Activated CD8-positive, alpha-beta T cell treated with anti-CD3 and anti-CD28 coated beads, Interleukin-2, amount 10 ng/mL, durations not matched to agents 7 days and 5 days (primary cell): ENCODE measurements at regions not wholly inside any gene's neighbourhood (a gene's known extent, or its start where the extent isn't known, plus 50 kb on each side); places are given as distances from the start of the nearest gene placed in this dataset.
"Not testable (repeated sequence)": the region's sequence is repeated elsewhere in the genome, so short reads cannot be mapped to it uniquely, and the experiment has no call there.

Experiments
- ATAC-seq: fragments of 150-1000 bp; cut with Tn5 transposase; one replicate; pipeline ENCODE4 v1.10.0; 2021; ENCODE audit warnings: moderate library complexity
- CTCF ChIA-PET: fragments of 350-600 bp; sonication (Branson Sonifier 250); formaldehyde crosslinking; loops from one replicate; lab custom pipeline; 2021; ENCODE audit warnings: antibody characterized with exemption; lab: Charles Lee
- POLR2A ChIA-PET: fragments of 350-600 bp; sonication (Branson Sonifier 250); formaldehyde crosslinking; loops from one replicate; lab custom pipeline; 2021; ENCODE audit warnings: antibody characterized with exemption; lab: Charles Lee
- DNase-seq: peaks from one replicate; pipeline ENCODE4 v3.0.0-alpha.2; 2020
- H3K27ac Mint-ChIP-seq: one replicate; pipeline ENCODE4 v1.8.0; 2021; ENCODE audit warnings: mild to moderate bottlenecking, mixed read lengths
- H3K27me3 Mint-ChIP-seq: one replicate; pipeline ENCODE4 v1.8.0; 2021; ENCODE audit warnings: low read depth, mixed read lengths
- H3K36me3 Mint-ChIP-seq: one replicate; pipeline ENCODE4 v1.8.0; 2021; ENCODE audit warnings: low read depth, mixed read lengths
- H3K4me1 Mint-ChIP-seq: one replicate; pipeline ENCODE4 v1.8.0; 2021; ENCODE audit warnings: low read depth, mixed read lengths
- H3K4me3 Mint-ChIP-seq: one replicate; pipeline ENCODE4 v1.8.0; 2021; ENCODE audit warnings: mild to moderate bottlenecking, mixed read lengths
- H3K9me3 Mint-ChIP-seq: one replicate; pipeline ENCODE4 v1.8.0; 2022; ENCODE audit warnings: mixed read lengths; ENCODE audit not compliant: insufficient read depth

DNA sequence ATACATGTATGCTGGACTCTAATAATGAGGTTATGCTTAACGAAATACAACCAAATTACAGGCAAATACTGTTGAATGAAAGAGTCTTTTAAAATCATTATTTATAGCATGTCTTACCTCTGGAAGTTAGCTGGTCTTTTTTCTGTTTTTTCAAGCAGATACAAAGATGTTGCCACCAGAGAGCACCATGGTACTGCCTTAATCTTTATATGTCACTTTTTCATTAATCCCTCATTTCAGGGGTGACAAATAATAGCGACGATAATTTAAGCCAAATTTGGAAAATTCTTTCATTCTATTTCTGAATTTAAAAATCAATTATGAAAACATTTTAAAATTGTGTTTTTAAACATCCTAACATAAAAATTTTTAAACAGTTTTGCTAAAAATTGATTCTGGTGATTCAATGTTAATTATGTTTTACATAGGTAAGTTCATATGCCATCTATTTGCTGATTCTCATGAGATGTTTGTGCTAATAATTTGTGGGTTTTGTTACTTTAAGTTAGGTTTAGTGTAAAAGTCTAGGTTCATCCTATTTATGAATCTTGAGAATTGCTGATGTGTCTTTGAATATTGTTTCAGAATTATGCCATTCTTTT lies 379.3 kb upstream of the SGCG start:
- DNase-seq (no peak), ATAC-seq (no peak)
- H3K4me3 Mint-ChIP-seq: no peak overlapping the region
- H3K9me3 Mint-ChIP-seq: peaks cover 3% of the 10 kb centered on the region
- H3K27me3 Mint-ChIP-seq: peaks cover 2% of the 10 kb centered on the region
- no peak overlapping the region for H3K27ac Mint-ChIP-seq
- ChIA-PET CTCF (no interaction called here), POLR2A (no interaction called here)
- no peaks in the 10 kb centered on the region for H3K36me3 Mint-ChIP-seq
- H3K4me1 Mint-ChIP-seq: no peaks in the 10 kb centered on the region

DNA sequence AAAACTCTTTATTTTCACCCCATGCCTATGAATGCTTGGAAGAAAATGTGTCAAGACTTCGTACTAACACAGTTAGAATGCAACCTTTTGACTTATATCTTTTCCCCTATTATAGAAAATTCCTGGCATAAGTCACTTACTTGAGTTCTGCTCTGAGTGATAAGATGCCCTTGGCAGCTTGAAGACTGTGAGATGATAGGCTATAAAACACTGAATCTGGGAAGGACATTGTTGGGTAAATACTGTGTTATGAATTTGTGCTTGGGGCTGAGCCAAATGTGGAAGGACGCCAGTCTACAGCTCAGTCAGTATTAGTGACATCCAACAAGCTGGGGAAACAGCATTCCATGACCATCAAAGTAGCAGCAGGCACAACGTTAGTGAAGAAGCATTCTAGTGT lies 368.0 kb upstream of the SGCG start:
- ATAC-seq (no peak), DNase-seq (no peak)
- H3K27ac Mint-ChIP-seq: no peak overlapping the region
- H3K4me3 Mint-ChIP-seq: no peak overlapping the region
- no peaks in the 10 kb centered on the region for H3K4me1 Mint-ChIP-seq
- H3K36me3 Mint-ChIP-seq: no peaks in the 10 kb centered on the region
- no peaks in the 10 kb centered on the region for H3K27me3 Mint-ChIP-seq
- ChIA-PET CTCF (no interaction called here), POLR2A (no interaction called here)
- no peaks in the 10 kb centered on the region for H3K9me3 Mint-ChIP-seq

- DNase-seq, H3K27me3 Mint-ChIP-seq, H3K9me3 Mint-ChIP-seq, POLR2A ChIA-PET, H3K4me3 Mint-ChIP-seq, H3K36me3 Mint-ChIP-seq, H3K27ac Mint-ChIP-seq, H3K4me1 Mint-ChIP-seq, CTCF ChIA-PET, ATAC-seq: not testable (repeated sequence)
Observed at GRCh38 chr13:22813531-22814377, 367.0 kb upstream of the SGCG start.

GRCh38 chr13:22814433-22814832 lies 366.3 kb upstream of the SGCG start:
- H3K4me1 Mint-ChIP-seq, H3K4me3 Mint-ChIP-seq, ATAC-seq, H3K27me3 Mint-ChIP-seq, H3K36me3 Mint-ChIP-seq, H3K9me3 Mint-ChIP-seq, CTCF ChIA-PET, POLR2A ChIA-PET, DNase-seq, H3K27ac Mint-ChIP-seq: not testable (repeated sequence)

GRCh38 chr13:22821589-22821988 lies 359.2 kb upstream of the SGCG start:
- Mint-ChIP-seq H3K4me3 (no peak overlapping the region), H3K4me1 (no peaks in the 10 kb centered on the region), H3K27me3 (no peaks in the 10 kb centered on the region), H3K27ac (no peak overlapping the region), H3K9me3 (peaks cover 8% of the 10 kb centered on the region), H3K36me3 (no peaks in the 10 kb centered on the region)
- ChIA-PET CTCF (no interaction called here), POLR2A (no interaction called here)
- ATAC-seq (no peak), DNase-seq (no peak)

GRCh38 chr13:22825186-22825585 lies 355.6 kb upstream of the SGCG start:
- no peak overlapping the region for H3K27ac Mint-ChIP-seq
- peaks cover 6% of the 10 kb centered on the region for H3K9me3 Mint-ChIP-seq
- ChIA-PET POLR2A (no interaction called here), CTCF (no interaction called here)
- no peak overlapping the region for H3K4me3 Mint-ChIP-seq
- H3K27me3 Mint-ChIP-seq: no peaks in the 10 kb centered on the region
- H3K36me3 Mint-ChIP-seq: no peaks in the 10 kb centered on the region
- ATAC-seq (no peak), DNase-seq (no peak)
- H3K4me1 Mint-ChIP-seq: no peaks in the 10 kb centered on the region

DNA sequence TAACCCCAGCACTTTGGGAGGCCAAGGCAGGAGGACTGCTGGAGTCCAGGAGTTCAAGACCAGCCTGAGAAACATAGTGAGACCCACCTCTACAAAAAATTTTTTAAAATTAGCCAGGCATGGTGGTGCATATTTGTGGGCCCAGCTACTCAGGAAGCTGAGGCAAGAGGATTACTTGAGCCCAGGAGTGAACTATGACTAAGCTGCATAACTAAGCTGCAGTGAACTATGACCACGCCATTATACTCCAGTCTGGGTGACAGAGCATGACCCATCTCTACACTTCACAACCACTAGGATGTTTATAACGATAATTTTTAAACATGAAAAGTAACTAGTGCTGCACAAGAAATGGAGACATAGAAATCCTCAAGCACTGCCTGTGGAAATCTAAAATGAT lies 352.7 kb upstream of the SGCG start:
- Mint-ChIP-seq H3K9me3 (peaks cover 4% of the 10 kb centered on the region), H3K4me3 (no peak overlapping the region), H3K27ac (no peak overlapping the region), H3K27me3 (no peaks in the 10 kb centered on the region), H3K4me1 (no peaks in the 10 kb centered on the region), H3K36me3 (no peaks in the 10 kb centered on the region)
- ATAC-seq (no peak), DNase-seq (no peak)
- POLR2A ChIA-PET: no interaction called here
- CTCF ChIA-PET: no interaction called here

DNA sequence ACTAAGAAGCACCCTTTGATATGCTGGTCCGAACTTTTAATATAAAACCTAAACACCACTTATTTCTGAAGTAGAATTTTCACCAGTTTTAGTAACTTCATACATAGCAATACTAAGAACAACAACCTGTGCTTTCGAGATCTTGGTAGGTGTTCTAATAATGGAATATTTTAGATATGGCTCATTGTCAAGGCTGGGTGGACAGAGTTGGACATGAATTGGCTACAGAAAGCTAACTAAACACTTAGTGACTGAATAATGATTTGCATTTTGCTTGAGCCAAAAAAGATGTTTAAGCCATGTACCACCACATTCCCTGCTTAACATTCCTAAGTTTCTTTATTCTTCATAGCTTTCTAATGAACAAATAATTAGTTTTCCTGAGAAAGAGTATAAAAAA lies 344.3 kb upstream of the SGCG start:
- Mint-ChIP-seq H3K4me1 (no peaks in the 10 kb centered on the region), H3K9me3 (no peaks in the 10 kb centered on the region), H3K36me3 (no peaks in the 10 kb centered on the region), H3K27ac (no peak overlapping the region), H3K27me3 (peaks cover 3% of the 10 kb centered on the region), H3K4me3 (no peak overlapping the region)
- POLR2A ChIA-PET: no interaction called here
- CTCF ChIA-PET: no interaction called here
- DNase-seq (no peak), ATAC-seq (no peak)

DNA sequence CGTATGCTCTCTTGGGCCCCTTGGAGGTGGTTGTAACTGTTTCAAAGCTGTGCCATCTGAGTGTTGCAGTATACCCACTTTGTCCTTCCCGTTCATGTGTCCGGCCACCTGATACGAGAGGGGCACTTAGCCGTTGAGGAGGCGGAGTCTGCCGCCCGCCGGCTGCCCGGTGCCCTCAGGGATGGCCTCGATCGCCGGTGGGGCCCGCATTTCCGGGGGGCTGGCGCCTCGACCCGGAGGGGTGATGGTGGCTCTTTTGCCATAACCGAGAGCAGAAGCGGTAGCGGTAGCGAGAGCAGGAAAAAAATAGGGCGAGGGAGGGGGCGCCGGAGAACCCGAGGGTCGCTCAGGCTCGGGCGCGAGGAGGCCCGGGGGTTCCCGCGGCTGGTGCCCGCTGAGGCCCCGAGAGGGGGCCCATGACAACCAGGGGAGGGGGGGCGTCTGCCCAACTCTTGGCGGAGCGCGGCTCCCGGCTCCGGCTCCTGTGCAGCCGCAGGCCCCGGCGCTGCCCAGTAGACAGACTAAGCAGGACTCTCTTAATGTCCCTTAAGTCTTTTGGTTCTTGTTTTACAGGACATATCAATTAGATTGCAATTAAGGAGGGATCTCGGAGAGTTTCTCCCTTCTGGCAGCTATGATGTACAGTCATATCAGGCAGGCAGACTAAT lies 342.7 kb upstream of the SGCG start:
- ChIA-PET CTCF (no interaction called here), POLR2A (no interaction called here)
- Mint-ChIP-seq H3K36me3 (no peaks in the 10 kb centered on the region), H3K9me3 (no peaks in the 10 kb centered on the region), H3K27me3 (peaks cover 3% of the 10 kb centered on the region), H3K4me3 (no peak overlapping the region), H3K4me1 (no peaks in the 10 kb centered on the region), H3K27ac (no peak overlapping the region)
- no peak for DNase-seq
- no peak for ATAC-seq

DNA sequence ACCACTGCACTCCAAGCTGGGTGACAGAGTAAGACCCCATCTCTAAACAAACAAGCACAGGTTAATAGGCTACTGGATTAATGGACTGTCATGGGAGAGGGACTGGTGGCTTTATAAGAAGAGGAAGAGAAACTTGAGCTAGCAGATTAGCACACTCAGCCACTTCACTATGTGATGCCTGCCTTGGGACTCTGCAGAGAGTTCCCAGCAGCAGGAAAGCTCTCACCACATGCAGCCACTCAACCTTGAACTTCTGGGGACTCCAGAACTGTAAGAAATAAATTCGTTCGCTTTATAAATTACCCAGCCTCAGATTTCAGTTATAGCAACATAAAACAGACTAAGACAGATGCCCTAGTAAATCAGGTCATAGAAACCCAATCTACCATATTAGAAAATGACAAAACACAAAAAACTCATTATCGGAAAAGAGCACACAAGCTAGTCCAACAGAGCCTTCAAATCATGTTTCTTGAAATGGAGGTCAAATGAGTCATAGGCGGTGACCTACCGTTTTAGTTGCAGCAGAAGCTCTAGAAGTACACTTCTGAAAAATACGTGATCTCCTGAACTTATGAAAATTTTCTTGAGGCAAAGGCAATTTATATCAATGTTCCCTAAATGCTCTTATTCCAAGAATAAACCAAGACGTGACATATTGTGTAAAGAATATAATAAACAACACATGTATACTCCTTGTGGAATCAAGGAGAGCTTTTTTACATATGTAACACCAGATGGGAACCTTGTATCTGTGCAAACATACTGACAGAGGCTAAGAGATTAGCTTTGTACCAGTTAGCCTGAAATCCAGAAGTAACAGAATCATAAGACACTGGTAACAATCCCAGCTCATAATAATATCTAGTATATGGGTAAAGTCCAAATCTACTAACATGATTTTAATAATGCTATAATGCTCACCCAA lies 340.9 kb upstream of the SGCG start:
- ATAC-seq (no peak), DNase-seq (no peak)
- H3K4me1 Mint-ChIP-seq: no peaks in the 10 kb centered on the region
- ChIA-PET POLR2A (no interaction called here), CTCF (no interaction called here)
- H3K27me3 Mint-ChIP-seq: peaks cover 3% of the 10 kb centered on the region
- H3K4me3 Mint-ChIP-seq: no peak overlapping the region
- H3K9me3 Mint-ChIP-seq: no peaks in the 10 kb centered on the region
- H3K27ac Mint-ChIP-seq: no peak overlapping the region
- H3K36me3 Mint-ChIP-seq: no peaks in the 10 kb centered on the region

GRCh38 chr13:22846551-22846950 lies 334.2 kb upstream of the SGCG start:
- no peak overlapping the region for H3K4me3 Mint-ChIP-seq
- H3K9me3 Mint-ChIP-seq: no peaks in the 10 kb centered on the region
- no peaks in the 10 kb centered on the region for H3K27me3 Mint-ChIP-seq
- no peak for DNase-seq
- POLR2A ChIA-PET: no interaction called here
- no peak overlapping the region for H3K27ac Mint-ChIP-seq
- no peaks in the 10 kb centered on the region for H3K4me1 Mint-ChIP-seq
- no peak for ATAC-seq
- CTCF ChIA-PET: no interaction called here
- no peaks in the 10 kb centered on the region for H3K36me3 Mint-ChIP-seq
